GM12892 (cell line): ENCODE measurements at regions not wholly inside any gene's neighbourhood (a gene's known extent, or its start where the extent isn't known, plus 50 kb on each side); places are given as distances from the start of the nearest gene placed in this dataset.

Experiments
- POLR2A ChIP-seq: IDR thresholded peaks from 2 replicates; pipeline ENCODE4 v1.6.1; 2011; ENCODE audit warnings: low read depth, low read length, control low read depth
- TAF1 ChIP-seq: IDR thresholded peaks from 2 replicates; pipeline ENCODE4 v1.6.1; 2011; ENCODE audit warnings: low read depth, mild to moderate bottlenecking, control low read depth, low read length, borderline replicate concordance

- no peak for TF ChIP-seq TAF1
- TF ChIP-seq POLR2A: no peak
Measured at GRCh38 chr20:40446888-40447287, 242.1 kb downstream of the MAFB start.
